ENCODE measurements at regions not wholly inside any gene's neighbourhood (a gene's known extent, or its start where the extent isn't known, plus 50 kb on each side); places are given as distances from the start of the nearest gene placed in this dataset.

- DNase-seq (ENCODE audit: low read depth in 4 of 4, low spot score in 3 of 4), result no peak
These were observed 368.4 kb downstream of the EN1 start for GRCh38 chr2:118479020-118479419.

GRCh38 chr2:118477111-118477862, 370.2 kb downstream of the EN1 start:
- no peak for DNase-seq (ENCODE audit: low read depth in 4 of 4, low spot score in 3 of 4)

- DNase-seq (ENCODE audit: low read depth in 4 of 4, low spot score in 3 of 4), result no peak
These were observed 371.7 kb downstream of the EN1 start for GRCh38 chr2:118475622-118476205.

GRCh38 chr2:118474541-118474920, 372.9 kb downstream of the EN1 start:
- DNase-seq (ENCODE audit: low read depth in 4 of 4, low spot score in 3 of 4), result no peak

- DNase-seq (ENCODE audit: low read depth in 4 of 4, low spot score in 3 of 4), result no peak
These were observed 373.5 kb downstream of the EN1 start for GRCh38 chr2:118473846-118474540.

GRCh38 chr2:118473241-118473640, 374.2 kb downstream of the EN1 start:
- DNase-seq (ENCODE audit: low read depth in 4 of 4, low spot score in 3 of 4), result no peak

- no peak for DNase-seq (ENCODE audit: low read depth in 4 of 4, low spot score in 3 of 4)
These were observed 377.2 kb downstream of the EN1 start for GRCh38 chr2:118470297-118470696.

- no peak for DNase-seq (ENCODE audit: low read depth in 4 of 4, low spot score in 3 of 4)
These were observed 378.3 kb downstream of the EN1 start for GRCh38 chr2:118469103-118469502.

GRCh38 chr2:118464546-118465265, 376.4 kb downstream of the INSIG2 start:
- DNase-seq (ENCODE audit: low read depth in 4 of 4, low spot score in 3 of 4), result no peak

GRCh38 chr2:118464046-118464445, 375.8 kb downstream of the INSIG2 start:
- no peak for DNase-seq (ENCODE audit: low read depth in 4 of 4, low spot score in 3 of 4)

- DNase-seq (ENCODE audit: low read depth in 4 of 4, low spot score in 3 of 4), result no peak
These were observed 372.2 kb downstream of the INSIG2 start for GRCh38 chr2:118460425-118460824.

- DNase-seq (ENCODE audit: low read depth in 4 of 4, low spot score in 3 of 4), result no peak
These were observed 371.2 kb downstream of the INSIG2 start for GRCh38 chr2:118459426-118459825.

GRCh38 chr2:118457951-118458350, 369.7 kb downstream of the INSIG2 start:
- no peak for DNase-seq (ENCODE audit: low read depth in 4 of 4, low spot score in 3 of 4)

GRCh38 chr2:118449401-118449800, 361.1 kb downstream of the INSIG2 start:
- DNase-seq (ENCODE audit: low read depth in 4 of 4, low spot score in 3 of 4), result no peak

- DNase-seq (ENCODE audit: low read depth in 4 of 4, low spot score in 3 of 4), result no peak
These were observed 355.3 kb downstream of the INSIG2 start for GRCh38 chr2:118443596-118443995.

GRCh38 chr2:118442996-118443553, 354.8 kb downstream of the INSIG2 start:
- DNase-seq (ENCODE audit: low read depth in 4 of 4, low spot score in 3 of 4), result no peak

- no peak for DNase-seq (ENCODE audit: low read depth in 4 of 4, low spot score in 3 of 4)
These were observed 353.8 kb downstream of the INSIG2 start for GRCh38 chr2:118442046-118442445.

GRCh38 chr2:118440404-118441098, 352.3 kb downstream of the INSIG2 start:
- no peak for DNase-seq (ENCODE audit: low read depth in 4 of 4, low spot score in 3 of 4)

- no peak for DNase-seq (ENCODE audit: low read depth in 4 of 4, low spot score in 3 of 4)
These were observed 349.2 kb downstream of the INSIG2 start for GRCh38 chr2:118437501-118437900.

- DNase-seq (ENCODE audit: low read depth in 4 of 4, low spot score in 3 of 4), result no peak
These were observed 343.7 kb downstream of the INSIG2 start for GRCh38 chr2:118431997-118432396.
